HL-60 (cell line): ENCODE measurements at regions not wholly inside any gene's neighbourhood (a gene's known extent, or its start where the extent isn't known, plus 50 kb on each side); places are given as distances from the start of the nearest gene placed in this dataset.

Experiments
- CTCF ChIP-seq: IDR thresholded peaks from one replicate; pipeline ENCODE4 v1.5.1; 2011; ENCODE audit warnings: low read length, control low read depth, inconsistent platforms; ENCODE audit not compliant: insufficient read depth
- GABPA ChIP-seq: IDR thresholded peaks from 2 replicates; pipeline ENCODE4 v1.6.1; 2012; ENCODE audit warnings: low read depth
- POLR2AphosphoS5 ChIP-seq: IDR thresholded peaks from 2 replicates; pipeline ENCODE4 v1.6.1; 2012; ENCODE audit warnings: low read depth
- TF ChIP-seq, protein P1 (sequence below): IDR thresholded peaks from 2 replicates; pipeline ENCODE4 v1.6.1; 2012; ENCODE audit warnings: low read depth; ENCODE audit not compliant: insufficient replicate concordance

GRCh38 chr1:82086739-82087138 is 286.0 kb downstream of the ADGRL2 start:
- TF ChIP-seq CTCF (no peak), POLR2AphosphoS5 (no peak), GABPA (no peak)
- TF ChIP-seq, protein P1, sequence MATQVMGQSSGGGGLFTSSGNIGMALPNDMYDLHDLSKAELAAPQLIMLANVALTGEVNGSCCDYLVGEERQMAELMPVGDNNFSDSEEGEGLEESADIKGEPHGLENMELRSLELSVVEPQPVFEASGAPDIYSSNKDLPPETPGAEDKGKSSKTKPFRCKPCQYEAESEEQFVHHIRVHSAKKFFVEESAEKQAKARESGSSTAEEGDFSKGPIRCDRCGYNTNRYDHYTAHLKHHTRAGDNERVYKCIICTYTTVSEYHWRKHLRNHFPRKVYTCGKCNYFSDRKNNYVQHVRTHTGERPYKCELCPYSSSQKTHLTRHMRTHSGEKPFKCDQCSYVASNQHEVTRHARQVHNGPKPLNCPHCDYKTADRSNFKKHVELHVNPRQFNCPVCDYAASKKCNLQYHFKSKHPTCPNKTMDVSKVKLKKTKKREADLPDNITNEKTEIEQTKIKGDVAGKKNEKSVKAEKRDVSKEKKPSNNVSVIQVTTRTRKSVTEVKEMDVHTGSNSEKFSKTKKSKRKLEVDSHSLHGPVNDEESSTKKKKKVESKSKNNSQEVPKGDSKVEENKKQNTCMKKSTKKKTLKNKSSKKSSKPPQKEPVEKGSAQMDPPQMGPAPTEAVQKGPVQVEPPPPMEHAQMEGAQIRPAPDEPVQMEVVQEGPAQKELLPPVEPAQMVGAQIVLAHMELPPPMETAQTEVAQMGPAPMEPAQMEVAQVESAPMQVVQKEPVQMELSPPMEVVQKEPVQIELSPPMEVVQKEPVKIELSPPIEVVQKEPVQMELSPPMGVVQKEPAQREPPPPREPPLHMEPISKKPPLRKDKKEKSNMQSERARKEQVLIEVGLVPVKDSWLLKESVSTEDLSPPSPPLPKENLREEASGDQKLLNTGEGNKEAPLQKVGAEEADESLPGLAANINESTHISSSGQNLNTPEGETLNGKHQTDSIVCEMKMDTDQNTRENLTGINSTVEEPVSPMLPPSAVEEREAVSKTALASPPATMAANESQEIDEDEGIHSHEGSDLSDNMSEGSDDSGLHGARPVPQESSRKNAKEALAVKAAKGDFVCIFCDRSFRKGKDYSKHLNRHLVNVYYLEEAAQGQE: no peak
